CD4-positive, alpha-beta T cell treated with Interleukin-4 for 1 hour (primary cell): ENCODE measurements at regions not wholly inside any gene's neighbourhood (a gene's known extent, or its start where the extent isn't known, plus 50 kb on each side); places are given as distances from the start of the nearest gene placed in this dataset.
A peak's percentile ranks its signal among the peaks of the same experiment; 100 is the strongest.
"Not testable (repeated sequence)": the region's sequence is repeated elsewhere in the genome, so short reads cannot be mapped to it uniquely, and the experiment has no call there.

Experiments
- DNase-seq, 2 donors: peaks; one replicate each; pipeline ENCODE4 v3.0.0-alpha.2; 2020 to 2022

DNA sequence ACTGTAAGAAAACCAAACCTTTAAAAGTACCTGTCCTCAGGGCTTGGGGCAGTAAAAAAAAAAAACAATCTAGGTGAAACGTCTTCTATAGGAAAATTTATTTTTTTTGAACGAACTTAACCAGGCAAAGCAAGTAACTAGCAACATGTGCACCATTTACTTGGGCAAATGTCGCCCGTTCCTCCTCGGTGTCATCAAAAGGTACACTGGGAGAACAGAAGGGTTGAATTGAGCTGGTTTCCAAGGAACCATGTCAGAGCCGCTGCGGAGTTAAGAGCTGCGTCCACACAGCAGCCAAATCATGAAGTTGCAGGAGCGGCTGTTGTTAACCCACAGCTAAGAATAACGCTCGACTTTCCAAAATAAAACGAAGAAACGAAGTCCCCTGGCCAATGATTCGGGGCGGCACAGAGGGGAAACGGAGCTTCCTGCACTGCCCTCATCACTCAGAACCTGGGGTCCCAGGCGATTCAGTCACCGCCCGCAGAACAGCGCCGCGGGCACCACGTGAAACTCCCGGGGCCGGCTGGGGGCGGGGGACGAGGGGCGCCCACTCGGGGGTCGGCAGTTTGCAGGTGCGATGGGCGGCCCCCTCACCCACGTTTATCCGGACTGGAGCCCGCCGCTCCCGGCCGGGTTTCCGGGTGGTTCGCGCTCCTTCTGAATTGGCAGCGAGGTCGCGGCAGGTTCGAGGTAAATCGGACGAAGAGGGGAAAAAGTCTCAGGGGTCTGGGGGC is 53.6 kb upstream of the PLGLB1 start:
- peak in 1 of 2 donors; percentile 31 for DNase-seq

- DNase-seq, result peak; percentile 52 to 59
These were observed 54.2 kb upstream of the PLGLB1 start for GRCh38 chr2:87075791-87076252.

GRCh38 chr2:87076253-87077123 is 54.8 kb upstream of the PLGLB1 start:
- DNase-seq, result peak; percentile 96

- not testable (repeated sequence) for DNase-seq
These were observed 55.4 kb upstream of the PLGLB1 start for GRCh38 chr2:87077124-87077446.

DNA sequence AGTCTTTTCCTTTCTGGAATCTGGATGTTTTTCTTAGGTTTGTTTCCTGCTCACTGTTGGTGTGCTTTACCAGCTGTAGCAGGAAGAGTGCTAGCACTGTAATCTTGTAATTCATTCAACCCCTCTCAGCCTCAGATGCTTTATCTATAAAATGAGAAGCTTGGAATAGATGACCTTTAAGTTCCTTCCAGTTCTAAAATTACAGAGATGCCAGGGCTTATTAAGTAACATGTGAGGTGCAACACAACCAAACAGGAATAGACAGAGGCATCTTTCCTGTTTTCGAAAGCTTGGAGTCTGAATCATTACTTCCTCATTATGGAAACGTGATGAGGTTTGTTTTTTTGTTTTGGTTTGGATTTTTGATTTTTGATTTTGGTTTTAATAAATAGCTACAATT is 60.1 kb upstream of the PLGLB1 start:
- DNase-seq, result not testable (repeated sequence)

DNA sequence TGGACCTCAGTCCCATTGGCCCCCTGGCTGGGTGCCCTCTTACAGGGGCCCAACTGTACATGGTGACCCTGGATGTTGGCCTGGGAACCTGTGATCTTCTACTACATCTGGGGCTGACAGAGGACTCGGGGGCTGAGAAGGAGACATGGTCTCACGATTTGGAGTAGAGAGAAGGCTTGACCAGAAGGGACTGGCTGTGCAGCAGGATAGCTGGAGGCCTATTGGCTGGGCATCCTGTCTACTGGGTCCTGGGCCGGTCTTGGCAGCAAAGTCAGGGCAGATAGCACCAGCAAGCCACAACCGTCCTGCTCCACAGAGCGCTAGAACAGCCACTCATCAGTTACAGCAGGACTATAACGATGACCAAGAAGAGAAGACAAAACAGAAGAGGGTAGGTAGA is 66.4 kb upstream of the PLGLB1 start:
- DNase-seq, result not testable (repeated sequence)

GRCh38 chr2:87089401-87089800 is 67.8 kb upstream of the PLGLB1 start:
- DNase-seq, result not testable (repeated sequence)

DNA sequence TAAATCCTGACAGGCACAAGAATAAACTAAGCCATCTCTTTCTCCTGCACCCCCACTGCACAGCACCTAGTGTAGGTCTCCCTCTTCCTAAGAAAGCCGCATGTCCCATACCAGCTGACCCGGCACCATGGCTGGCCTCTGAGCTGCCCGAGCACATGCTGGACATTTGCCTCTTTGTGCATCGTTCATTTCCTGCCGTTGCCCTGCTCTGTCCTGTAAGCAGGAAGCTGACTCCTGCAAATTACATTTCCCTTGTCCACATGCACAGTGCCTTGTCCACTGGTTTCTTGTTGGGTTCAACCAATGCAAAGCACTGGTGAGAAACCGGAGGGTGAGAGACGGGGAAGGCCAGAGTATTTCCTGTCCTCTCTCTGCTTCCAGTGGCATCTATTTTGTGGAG is 71.6 kb upstream of the PLGLB1 start:
- DNase-seq, result not testable (repeated sequence)

DNA sequence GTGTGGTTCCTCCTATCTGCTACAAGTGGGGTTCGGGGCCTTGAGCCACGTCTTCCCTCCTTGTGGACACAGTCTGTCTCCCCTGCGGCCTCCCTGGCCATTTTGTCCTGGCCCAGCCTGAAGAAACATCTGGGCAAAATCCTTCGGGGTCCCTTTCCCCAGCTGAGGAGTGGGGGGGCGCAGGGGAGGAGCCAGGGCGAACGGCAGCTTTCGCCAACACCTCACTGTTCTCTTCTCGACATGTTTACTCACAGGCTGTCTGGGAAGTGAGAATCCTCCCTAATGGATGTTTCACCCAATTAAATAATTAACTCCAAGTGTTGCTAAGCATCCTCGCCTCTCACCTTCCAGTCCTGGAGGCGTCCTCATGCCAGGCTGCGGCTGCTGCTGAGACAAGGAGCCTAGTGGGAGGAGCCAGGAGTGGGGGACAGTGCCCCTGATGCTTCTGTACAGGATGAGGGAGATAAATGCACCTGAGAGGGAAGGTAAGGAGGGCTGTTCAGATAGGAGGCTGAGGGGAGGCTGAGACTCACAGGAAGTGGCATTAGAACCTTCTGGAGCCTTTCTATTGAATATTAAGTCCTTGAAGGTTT is 72.4 kb upstream of the PLGLB1 start:
- DNase-seq, result not testable (repeated sequence)

- DNase-seq, result not testable (repeated sequence)
These were observed 74.2 kb upstream of the PLGLB1 start for GRCh38 chr2:87095804-87096203.

DNA sequence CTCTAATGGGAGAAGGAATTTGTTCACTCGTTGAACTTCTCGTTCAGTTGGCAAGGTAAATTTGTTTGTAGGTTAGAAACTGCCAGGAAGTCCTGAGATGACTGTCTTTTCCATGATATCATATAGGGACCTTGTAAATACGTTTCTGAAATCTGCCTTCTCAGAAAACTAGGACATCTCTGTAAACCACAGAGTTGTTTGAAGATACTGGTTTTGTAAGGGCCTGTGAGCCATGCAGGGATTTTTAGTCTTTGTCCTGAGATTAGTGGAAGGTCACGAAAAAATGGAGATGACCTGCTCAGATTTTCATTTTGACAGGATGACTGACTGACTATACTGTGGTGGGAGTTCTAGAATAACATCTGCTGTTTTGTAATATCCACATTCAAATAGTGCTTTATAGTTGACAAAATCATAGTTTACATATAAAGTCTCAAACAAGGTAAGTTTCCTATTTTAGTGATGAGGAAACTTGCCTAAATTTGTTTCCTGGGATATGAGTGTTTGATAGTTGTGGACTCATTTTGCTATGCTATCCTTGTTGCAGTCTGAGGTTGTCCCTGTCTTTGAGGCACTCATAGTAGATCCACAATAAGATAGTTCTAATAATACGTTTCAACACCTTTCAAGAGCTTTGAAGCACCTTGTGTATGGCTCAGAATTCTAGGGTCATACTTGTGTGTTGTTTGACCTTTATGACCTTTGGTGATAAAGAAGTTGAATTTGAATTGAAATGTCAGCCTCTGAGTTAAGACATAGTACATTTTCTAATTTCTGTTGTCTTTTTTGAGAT is 107.3 kb upstream of the PLGLB1 start:
- DNase-seq, result peak in 1 of 2 donors; percentile 34

DNA sequence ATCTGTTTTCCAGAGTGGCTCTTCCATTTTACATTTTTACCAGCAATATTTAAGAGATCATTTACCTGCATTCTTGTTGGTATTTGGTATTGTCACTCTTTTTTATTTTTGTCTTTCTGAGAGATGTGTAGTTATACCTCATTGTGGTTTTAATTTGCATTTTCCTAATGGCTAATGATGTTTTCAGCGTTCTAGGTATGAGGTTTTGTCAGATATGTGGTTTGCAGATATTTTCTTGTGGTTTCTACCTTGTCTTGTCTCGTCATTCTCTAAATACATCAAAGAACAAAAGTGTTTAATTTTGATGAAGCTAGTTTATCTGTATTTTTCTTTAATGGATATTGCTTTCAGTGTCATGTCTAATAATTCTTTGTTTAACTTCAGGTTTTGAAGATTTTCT is 110.9 kb upstream of the PLGLB1 start:
- DNase-seq, result peak in 1 of 2 donors; percentile 36

DNA sequence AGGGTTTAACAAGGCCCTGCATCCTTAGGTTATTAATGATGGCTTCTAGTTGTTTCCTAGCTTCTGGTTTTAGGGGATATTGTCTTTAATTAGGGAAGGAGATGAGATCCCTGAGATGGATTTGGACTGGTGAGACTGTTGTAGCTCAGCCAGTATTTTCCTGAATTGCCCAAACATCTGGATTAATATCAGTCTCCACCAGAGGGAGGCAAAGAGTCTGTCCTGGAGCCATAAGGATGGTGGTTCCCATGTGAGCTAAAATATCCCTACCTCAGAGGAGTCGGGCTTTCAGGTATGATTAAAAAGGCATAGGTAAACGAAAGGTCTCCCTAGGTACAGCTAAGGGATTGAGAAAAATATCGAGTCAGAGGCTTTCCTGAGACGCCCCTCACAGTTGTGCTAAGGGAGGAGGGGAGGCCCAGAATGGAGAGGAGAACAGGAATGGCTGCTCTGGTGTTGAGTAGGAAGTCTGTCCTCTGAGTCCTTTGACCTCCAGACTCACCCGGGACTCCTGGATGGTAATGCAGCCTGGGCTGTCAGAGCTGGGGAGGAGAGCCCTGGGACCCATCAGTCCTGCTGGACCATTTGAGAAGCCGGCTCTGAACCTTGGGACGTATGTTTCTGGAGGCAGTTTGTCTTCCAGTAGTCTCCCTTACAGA is 130.3 kb upstream of the PLGLB1 start:
- DNase-seq, result not testable (repeated sequence)

DNA sequence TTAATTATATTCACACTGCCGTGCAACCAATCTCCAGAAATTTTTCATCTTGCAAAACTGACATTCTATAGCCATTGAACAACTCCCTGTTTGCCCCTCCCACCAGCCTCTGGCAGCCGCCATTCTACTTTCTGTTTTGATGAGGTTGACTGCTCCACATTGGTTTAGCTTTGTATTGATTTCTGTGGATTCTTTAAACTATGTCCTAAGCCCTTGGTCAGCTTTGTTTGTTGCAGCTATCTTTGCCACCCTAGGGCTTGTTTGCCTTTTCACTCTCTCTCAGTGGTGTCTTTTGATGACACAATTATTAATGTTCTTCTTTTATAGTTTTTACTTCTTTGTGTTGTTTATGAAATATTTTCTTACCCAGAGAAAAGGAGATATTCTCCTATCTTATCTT is 152.8 kb upstream of the PLGLB1 start:
- DNase-seq, result not testable (repeated sequence)

- not testable (repeated sequence) for DNase-seq
These were observed 161.7 kb upstream of the PLGLB1 start for GRCh38 chr2:87183373-87183772.

DNA sequence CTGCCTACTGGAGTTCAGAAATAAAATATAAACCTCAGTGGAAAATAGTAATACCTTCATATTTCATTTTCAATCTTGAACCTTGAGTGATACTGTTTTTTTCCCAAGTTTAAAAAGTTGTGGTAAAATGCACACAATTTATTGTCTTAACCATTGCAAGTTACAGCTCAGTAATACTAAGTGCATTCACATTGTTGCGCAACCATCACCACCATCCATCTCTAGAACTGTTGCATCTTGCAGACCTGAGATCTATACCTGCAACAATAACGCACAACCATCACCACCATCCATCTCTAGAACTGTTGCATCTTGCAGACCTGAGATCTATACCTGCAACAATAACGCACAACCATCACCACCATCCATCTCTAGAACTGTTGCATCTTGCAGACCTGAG is 162.6 kb upstream of the PLGLB1 start:
- not testable (repeated sequence) for DNase-seq

- DNase-seq, result not testable (repeated sequence)
These were observed 167.6 kb upstream of the PLGLB1 start for GRCh38 chr2:87189214-87189613.

GRCh38 chr2:87193336-87193735 is 171.7 kb upstream of the PLGLB1 start:
- DNase-seq, result peak in 1 of 2 donors; percentile 28

- not testable (repeated sequence) for DNase-seq
These were observed 172.8 kb upstream of the PLGLB1 start for GRCh38 chr2:87194254-87194999.

- not testable (repeated sequence) for DNase-seq
These were observed 175.2 kb upstream of the PLGLB1 start for GRCh38 chr2:87196720-87197388.

GRCh38 chr2:87198422-87198821 is 176.8 kb upstream of the PLGLB1 start:
- not testable (repeated sequence) for DNase-seq
